ENCODE measurements at regions not wholly inside any gene's neighbourhood (a gene's known extent, or its start where the extent isn't known, plus 50 kb on each side); places are given as distances from the start of the nearest gene placed in this dataset.

- TF ChIP-seq CTCF (conservative IDR thresholded peaks at IDR 0.05; ENCODE audit: low read depth in 2 of 2) (no peak), POLR2AphosphoS5 (IDR thresholded peaks at IDR 0.05; ENCODE audit: low read depth) (no peak), CREB1 (CRISPR knock-in tag; IDR thresholded peaks at IDR 0.05; ENCODE audit: low read depth) (no peak), EZH2 (IDR thresholded peaks at IDR 0.05; ENCODE audit: low read depth, unreplicated experiment) (no peak), EZH2phosphoT487 (IDR thresholded peaks at IDR 0.05; ENCODE audit: unreplicated experiment) (no peak), REST (IDR thresholded peaks at IDR 0.05; ENCODE audit: unreplicated experiment) (no peak), ZNF114 (CRISPR knock-in tag; IDR thresholded peaks at IDR 0.05) (no peak), JUNB (IDR thresholded peaks at IDR 0.05; ENCODE audit: unreplicated experiment) (no peak), STAT1 (IDR thresholded peaks at IDR 0.05; ENCODE audit: unreplicated experiment) (no peak)
Measured at GRCh38 chr16:47946092-47946491, 209.7 kb downstream of the ABCC12 start.
